SK-N-SH (cell line): ENCODE measurements at regions not wholly inside any gene's neighbourhood (a gene's known extent, or its start where the extent isn't known, plus 50 kb on each side); places are given as distances from the start of the nearest gene placed in this dataset.

Experiments used
- CTCF ChIA-PET: fragments of 300-600, 350-600 bp; formaldehyde crosslinking; extraction: SDS; loops from one replicate; lab custom pipeline; 2021; lab: Yijun Ruan, JAX
- POLR2A ChIA-PET: fragments of 350-600 bp; sonication (Branson Sonifier 250); formaldehyde crosslinking; extraction: SDS; loops from one replicate; lab custom pipeline; 2020; ENCODE audit warnings: antibody characterized with exemption, inconsistent platforms; lab: Yijun Ruan, JAX
- DNase-seq: peaks from one replicate; pipeline ENCODE4 v3.0.0; 2012
- H2AFZ ChIP-seq: fragments of 200-600 bp; sonication (generic); 2 replicates; pipeline ENCODE4 v1.8.1; 2016; ENCODE audit warnings: antibody characterized with exemption, mild to moderate bottlenecking, low read depth
- H3F3A ChIP-seq: fragments of 200-600 bp; sonication (generic); replicated peaks from 2 replicates; pipeline ENCODE3; 2016; ENCODE audit warnings: antibody characterized with exemption, mild to moderate bottlenecking; ENCODE audit not compliant: insufficient read depth
- H3K27ac ChIP-seq, 2 experiments: fragments of 200-500 bp in 1 of 2; fragments of 200-600 bp in 1 of 2; sonication (Bioruptor generic) in 1 of 2; sonication (generic), shearing (Covaris generic) in 1 of 2; 2 replicates each; pipeline versions ENCODE4 v1.5.1 to v1.6.1; 2014 to 2016; ENCODE audit warnings: low read depth in 2 of 2, inconsistent platforms in 1 of 2, low read length in 1 of 2, mild to moderate bottlenecking in 1 of 2, mixed read lengths in 1 of 2
- H3K27me3 ChIP-seq: fragments of 200-600 bp; sonication (generic), shearing (Covaris generic); 2 replicates; pipeline ENCODE4 v1.6.1; 2016; ENCODE audit warnings: mixed run types; ENCODE audit not compliant: insufficient read depth
- H3K36me3 ChIP-seq, 2 experiments: fragments of 200-500 bp in 1 of 2; fragments of 200-600 bp in 1 of 2; sonication (Bioruptor generic) in 1 of 2; sonication (generic) in 1 of 2; replicated peaks in 1 of 2; 2 replicates each; pipeline versions ENCODE3 to v1.5.1; 2014 to 2016; ENCODE audit warnings: low read length in 1 of 2, mild to moderate bottlenecking in 1 of 2; ENCODE audit not compliant: insufficient read depth in 2 of 2, control insufficient read depth in 1 of 2
- H3K4me1 ChIP-seq, 2 experiments: fragments of 200-500 bp in 1 of 2; fragments of 200-600 bp in 1 of 2; sonication (Bioruptor generic) in 1 of 2; sonication (generic), shearing (Covaris generic) in 1 of 2; 2 replicates each; pipeline versions ENCODE4 v1.5.1 to v1.6.1; 2014 to 2016; ENCODE audit warnings: low read depth in 1 of 2, low read length in 1 of 2, mixed run types in 1 of 2; ENCODE audit not compliant: insufficient read depth in 2 of 2, control insufficient read depth in 1 of 2
- H3K4me2 ChIP-seq: fragments of 200-600 bp; sonication (generic), shearing (Covaris generic); 2 replicates; pipeline ENCODE4 v1.6.1; 2017; ENCODE audit warnings: mixed run types
- H3K4me3 ChIP-seq, 2 experiments: fragments of 200-500 bp in 1 of 2; fragments of 200-600 bp in 1 of 2; sonication (Bioruptor generic) in 1 of 2; sonication (generic), shearing (Covaris generic) in 1 of 2; 2 replicates each; pipeline versions ENCODE4 v1.5.1 to v1.8.1; 2014 to 2016; ENCODE audit warnings: low read depth in 2 of 2, inconsistent platforms in 1 of 2, low read length in 1 of 2, mild to moderate bottlenecking in 1 of 2, mixed read lengths in 1 of 2, moderate library complexity in 1 of 2
- H3K79me2 ChIP-seq: fragments of 200-600 bp; sonication (generic); 2 replicates; pipeline ENCODE4 v1.8.1; 2017; ENCODE audit warnings: mild to moderate bottlenecking; ENCODE audit not compliant: insufficient read depth
- H3K9ac ChIP-seq: fragments of 200-600 bp; sonication (generic); 2 replicates; pipeline ENCODE4 v1.6.1; 2017; ENCODE audit warnings: mixed run types
- H3K9me2 ChIP-seq: fragments of 200-600 bp; sonication (generic); 2 replicates; pipeline ENCODE4 v1.6.1; 2017; ENCODE audit warnings: mixed run types
- H3K9me3 ChIP-seq: fragments of 200-600 bp; sonication (generic); 2 replicates; pipeline ENCODE4 v1.6.1; 2017; ENCODE audit warnings: mixed run types, mild to moderate bottlenecking, moderate library complexity
- H4K20me1 ChIP-seq: fragments of 200-600 bp; sonication (generic); 2 replicates; pipeline ENCODE4 v1.6.1; 2017; ENCODE audit warnings: mild to moderate bottlenecking, mixed run types; ENCODE audit not compliant: insufficient read depth
- EP300 ChIP-seq, 2 experiments: IDR thresholded peaks; 2 replicates each; pipeline versions ENCODE4 v1.4.0 to v1.6.1; 2012; ENCODE audit warnings: borderline replicate concordance in 1 of 2, low read depth in 1 of 2, low read length in 1 of 2
- FOSL2 ChIP-seq: IDR thresholded peaks from 2 replicates; pipeline ENCODE4 v1.4.0; 2012; ENCODE audit warnings: low read depth, mild to moderate bottlenecking, moderate library complexity, borderline replicate concordance
- FOXJ3 ChIP-seq: sonication (generic); formaldehyde crosslinking; IDR thresholded peaks from 2 replicates; pipeline ENCODE4 v1.5.1; 2020; ENCODE audit warnings: mild to moderate bottlenecking, missing genetic modification reagents
- FOXM1 ChIP-seq: IDR thresholded peaks from 2 replicates; pipeline ENCODE4 v1.4.0; 2012; ENCODE audit warnings: low read depth, mild to moderate bottlenecking
- JUND ChIP-seq: IDR thresholded peaks from 2 replicates; pipeline ENCODE4 v1.4.0; 2012
- MXI1 ChIP-seq: IDR thresholded peaks from 2 replicates; pipeline ENCODE4 v1.6.1; 2012; ENCODE audit warnings: mild to moderate bottlenecking, low read depth, low read length, improper control_type of control experiment
- NFIC ChIP-seq: IDR thresholded peaks from 2 replicates; pipeline ENCODE4 v1.4.0; 2012; ENCODE audit warnings: borderline replicate concordance
- POLR2AphosphoS5 ChIP-seq: IDR thresholded peaks from 2 replicates; pipeline ENCODE4 v1.6.1; 2012; ENCODE audit warnings: low read depth, low read length
- RCOR1 ChIP-seq: fragments of 150-350 bp; IDR thresholded peaks from 2 replicates; pipeline ENCODE4 v1.6.1; 2017; ENCODE audit warnings: antibody characterized with exemption, low read length
- REST ChIP-seq: IDR thresholded peaks from 2 replicates; pipeline ENCODE4 v1.6.1; 2012; ENCODE audit warnings: mild to moderate bottlenecking, low read depth, low read length, moderate library complexity
- RFX5 ChIP-seq: IDR thresholded peaks from 2 replicates; pipeline ENCODE4 v1.6.1; 2012; ENCODE audit warnings: mild to moderate bottlenecking, improper control_type of control experiment, low read length
- SIN3A ChIP-seq: IDR thresholded peaks from 2 replicates; pipeline ENCODE4 v1.6.1; 2012; ENCODE audit warnings: low read depth, mild to moderate bottlenecking, low read length, moderate library complexity, borderline replicate concordance
- SMC3 ChIP-seq: IDR thresholded peaks from 2 replicates; pipeline ENCODE4 v1.6.1; 2012; ENCODE audit warnings: low read depth, low read length, improper control_type of control experiment
- TAF1 ChIP-seq: IDR thresholded peaks from 2 replicates; pipeline ENCODE4 v1.6.1; 2012; ENCODE audit warnings: low read depth, mild to moderate bottlenecking, low read length, moderate library complexity, borderline replicate concordance
- TCF12 ChIP-seq: IDR thresholded peaks from 2 replicates; pipeline ENCODE4 v1.4.0; 2012
- TEAD4 ChIP-seq: IDR thresholded peaks from 2 replicates; pipeline ENCODE4 v1.4.0; 2012; ENCODE audit warnings: mild to moderate bottlenecking, borderline replicate concordance; ENCODE audit not compliant: insufficient read depth
- YY1 ChIP-seq: IDR thresholded peaks from 2 replicates; pipeline ENCODE4 v1.4.0; 2012; ENCODE audit warnings: low read depth, mild to moderate bottlenecking
- WGBS: methylation state at CpG from one replicate; pipeline ENCODE4 v1.1.6; 2017; ENCODE audit warnings: low lambda C conversion rate; 5-methylcytosine and 5-hydroxymethylcytosine counted together
- TF ChIP-seq, protein P1 (sequence below): IDR thresholded peaks from 2 replicates; pipeline ENCODE4 v1.4.0; 2012; ENCODE audit warnings: low read depth
- TF ChIP-seq, protein P2 (sequence below): IDR thresholded peaks from 2 replicates; pipeline ENCODE4; 2012
- TF ChIP-seq, protein P3 (sequence below): fragments of 200-600 bp; sonication (generic); IDR thresholded peaks from 2 replicates; pipeline ENCODE4 v1.6.1; 2017; ENCODE audit warnings: antibody characterized with exemption, mild to moderate bottlenecking, moderate library complexity

DNA sequence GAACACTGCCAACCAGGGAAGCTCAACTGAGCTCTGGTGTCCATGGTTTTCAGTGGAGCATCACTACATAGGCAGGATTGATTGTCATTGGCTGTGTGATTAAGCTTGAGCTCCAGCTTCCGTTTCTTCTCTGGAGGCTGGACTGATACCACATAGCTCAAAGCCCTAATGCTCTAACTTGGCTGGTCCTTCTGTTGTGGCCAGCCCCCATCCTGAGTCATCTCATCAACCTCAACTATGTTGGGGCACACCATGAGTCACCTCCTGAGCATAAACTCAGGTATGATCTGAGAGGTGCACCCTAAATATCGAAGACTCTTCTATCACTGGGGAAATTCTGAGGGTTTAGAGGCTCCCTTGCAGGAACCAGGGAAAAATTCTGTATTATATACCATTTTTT lies 114.5 kb upstream of the INHBA start:
- H3K79me2 ChIP-seq: no peaks in the 10 kb centered on the region
- H3K27me3 ChIP-seq: no peaks in the 10 kb centered on the region
- H3K4me3 ChIP-seq: no peak overlapping the region
- no peak overlapping the region; the same call in 1 of the 2 replicates for H2AFZ ChIP-seq
- H3K27ac ChIP-seq: no peak overlapping the region
- TF ChIP-seq, protein P1, sequence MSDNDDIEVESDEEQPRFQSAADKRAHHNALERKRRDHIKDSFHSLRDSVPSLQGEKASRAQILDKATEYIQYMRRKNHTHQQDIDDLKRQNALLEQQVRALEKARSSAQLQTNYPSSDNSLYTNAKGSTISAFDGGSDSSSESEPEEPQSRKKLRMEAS: no peak
- no peak for TF ChIP-seq FOXM1
- TF ChIP-seq SIN3A: no peak
- TF ChIP-seq NFIC: peak; percentile 35; the same call in 1 of the 2 replicates
- peak; percentile 86 for TF ChIP-seq FOSL2
- TF ChIP-seq TEAD4: no peak
- peak in 1 of 2 experiments; percentile 46; a peak in 1 of 4 replicates for TF ChIP-seq EP300 (IDR thresholded peaks at IDR 0.05; ENCODE audit: borderline replicate concordance in 1 of 2, low read depth in 1 of 2, low read length in 1 of 2)
- TF ChIP-seq JUND: peak; percentile 75
- TF ChIP-seq, protein P2, sequence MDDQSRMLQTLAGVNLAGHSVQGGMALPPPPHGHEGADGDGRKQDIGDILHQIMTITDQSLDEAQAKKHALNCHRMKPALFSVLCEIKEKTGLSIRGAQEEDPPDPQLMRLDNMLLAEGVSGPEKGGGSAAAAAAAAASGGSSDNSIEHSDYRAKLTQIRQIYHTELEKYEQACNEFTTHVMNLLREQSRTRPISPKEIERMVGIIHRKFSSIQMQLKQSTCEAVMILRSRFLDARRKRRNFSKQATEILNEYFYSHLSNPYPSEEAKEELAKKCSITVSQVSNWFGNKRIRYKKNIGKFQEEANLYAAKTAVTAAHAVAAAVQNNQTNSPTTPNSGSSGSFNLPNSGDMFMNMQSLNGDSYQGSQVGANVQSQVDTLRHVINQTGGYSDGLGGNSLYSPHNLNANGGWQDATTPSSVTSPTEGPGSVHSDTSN: peak; percentile 27; the same call in 1 of the 2 replicates
- no peak for TF ChIP-seq RCOR1
- TF ChIP-seq SMC3: no peak
- TF ChIP-seq TCF12: peak; percentile 25; the same call in 1 of the 2 replicates
- POLR2A ChIA-PET: no interaction called here
- DNase-seq: no peak
- WGBS: 5% methylated on average over 2 of the region's 2 CpGs
- no peaks in the 10 kb centered on the region for H3K9me2 ChIP-seq
- H4K20me1 ChIP-seq: no peaks in the 10 kb centered on the region
- H3K9ac ChIP-seq: no peak overlapping the region
- peaks cover 6% of the 10 kb centered on the region for H3F3A ChIP-seq
- peaks cover 16% of the 10 kb centered on the region; the same call in 1 of the 2 replicates for H3K9me3 ChIP-seq
- H3K4me2 ChIP-seq: no peak overlapping the region; the same call in 1 of the 2 replicates
- CTCF ChIA-PET: no interaction called here
- H3K4me1 ChIP-seq: peaks cover 0 to 11% of the 10 kb centered on the region in 2 experiments; a peak in 1 of 4 replicates
- peaks cover 0 to 3% of the 10 kb centered on the region in 2 experiments for H3K36me3 ChIP-seq

DNA sequence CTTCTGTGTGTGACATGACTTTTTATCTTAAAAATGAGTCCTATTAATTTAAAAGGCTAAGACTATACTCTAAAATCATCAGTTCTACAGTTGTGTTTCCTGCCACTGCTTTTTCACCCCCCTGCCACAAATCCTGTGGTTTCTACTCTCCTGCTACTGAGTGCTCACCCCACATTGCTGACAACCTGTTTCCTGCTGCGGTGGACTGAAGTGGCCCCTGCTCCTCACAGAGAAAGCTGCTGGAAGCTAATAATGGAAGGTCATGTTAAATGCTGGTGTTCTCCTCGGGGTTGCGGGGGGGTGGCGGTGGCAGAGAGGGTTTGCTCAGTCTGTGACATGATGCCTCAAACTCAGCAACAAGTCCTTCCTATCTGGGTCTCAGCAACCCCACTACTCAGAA lies 113.2 kb upstream of the INHBA start:
- Histone ChIP-seq H3K9me2 (no peaks in the 10 kb centered on the region), H3K4me2 (no peak overlapping the region), H3K79me2 (no peaks in the 10 kb centered on the region), H3K4me3 (no peak overlapping the region), H3K9me3 (peaks cover 14% of the 10 kb centered on the region; the same call in 1 of the 2 replicates), H3F3A (peaks cover 6% of the 10 kb centered on the region), H4K20me1 (no peaks in the 10 kb centered on the region), H3K36me3 (peaks cover 0 to 3% of the 10 kb centered on the region in 2 experiments), H2AFZ (no peak overlapping the region), H3K27ac (no peak overlapping the region), H3K4me1 (peaks cover 0 to 7% of the 10 kb centered on the region in 2 experiments; a peak in 1 of 4 replicates), H3K9ac (no peak overlapping the region), H3K27me3 (no peaks in the 10 kb centered on the region)
- WGBS: 39% methylated on average over 4 of the region's 4 CpGs
- ChIA-PET POLR2A (no interaction called here), CTCF (interaction anchor here (1.7 kb wide), 1 partner anchor 1060 kb away, joined by 3 read pairs; no protein-coding TSS in a partner anchor)
- DNase-seq: no peak
- TF ChIP-seq FOSL2 (no peak), POLR2AphosphoS5 (no peak), FOXM1 (no peak), YY1 (no peak), FOXJ3 (CRISPR knock-in tag) (no peak), RFX5 (no peak), TAF1 (no peak), MXI1 (no peak), TEAD4 (no peak), EP300 (IDR thresholded peaks at IDR 0.05; ENCODE audit: borderline replicate concordance in 1 of 2, low read depth in 1 of 2, low read length in 1 of 2) (no peak), REST (no peak)
- TF ChIP-seq, protein P2: no peak
- TF ChIP-seq, protein P3, sequence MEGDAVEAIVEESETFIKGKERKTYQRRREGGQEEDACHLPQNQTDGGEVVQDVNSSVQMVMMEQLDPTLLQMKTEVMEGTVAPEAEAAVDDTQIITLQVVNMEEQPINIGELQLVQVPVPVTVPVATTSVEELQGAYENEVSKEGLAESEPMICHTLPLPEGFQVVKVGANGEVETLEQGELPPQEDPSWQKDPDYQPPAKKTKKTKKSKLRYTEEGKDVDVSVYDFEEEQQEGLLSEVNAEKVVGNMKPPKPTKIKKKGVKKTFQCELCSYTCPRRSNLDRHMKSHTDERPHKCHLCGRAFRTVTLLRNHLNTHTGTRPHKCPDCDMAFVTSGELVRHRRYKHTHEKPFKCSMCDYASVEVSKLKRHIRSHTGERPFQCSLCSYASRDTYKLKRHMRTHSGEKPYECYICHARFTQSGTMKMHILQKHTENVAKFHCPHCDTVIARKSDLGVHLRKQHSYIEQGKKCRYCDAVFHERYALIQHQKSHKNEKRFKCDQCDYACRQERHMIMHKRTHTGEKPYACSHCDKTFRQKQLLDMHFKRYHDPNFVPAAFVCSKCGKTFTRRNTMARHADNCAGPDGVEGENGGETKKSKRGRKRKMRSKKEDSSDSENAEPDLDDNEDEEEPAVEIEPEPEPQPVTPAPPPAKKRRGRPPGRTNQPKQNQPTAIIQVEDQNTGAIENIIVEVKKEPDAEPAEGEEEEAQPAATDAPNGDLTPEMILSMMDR: no peak
